Loucy (cell line): ENCODE measurements at regions not wholly inside any gene's neighbourhood (a gene's known extent, or its start where the extent isn't known, plus 50 kb on each side); places are given as distances from the start of the nearest gene placed in this dataset.

ENCODE experiments used
- H2AFZ ChIP-seq: fragments of 200-600 bp; sonication (generic); 2 replicates; pipeline ENCODE4 v1.6.0; 2016; ENCODE audit warnings: antibody characterized with exemption, mild to moderate bottlenecking, low read length, moderate library complexity
- H3F3A ChIP-seq: fragments of 200-600 bp; 2 replicates; pipeline ENCODE4 v1.6.0; 2016; ENCODE audit warnings: antibody characterized with exemption, low read depth, mild to moderate bottlenecking
- H3K27me3 ChIP-seq: fragments of 200-600 bp; sonication (generic); 2 replicates; pipeline ENCODE4 v1.6.1; 2014; ENCODE audit warnings: low read length, mild to moderate bottlenecking; ENCODE audit not compliant: insufficient read depth, poor library complexity, severe bottlenecking
- H3K36me3 ChIP-seq: fragments of 200-600 bp; sonication (generic); 2 replicates; pipeline ENCODE4 v1.6.1; 2016; ENCODE audit warnings: low read length; ENCODE audit not compliant: insufficient read depth
- H3K4me1 ChIP-seq: fragments of 200-600 bp; sonication (generic); 2 replicates; pipeline ENCODE4 v1.5.1; 2014; ENCODE audit warnings: low read length, mild to moderate bottlenecking; ENCODE audit not compliant: insufficient read depth, poor library complexity, severe bottlenecking
- H3K4me2 ChIP-seq: fragments of 200-600 bp; sonication (generic); 2 replicates; pipeline ENCODE4 v1.6.0; 2014; ENCODE audit warnings: antibody characterized with exemption, low read length, low read depth, mild to moderate bottlenecking; ENCODE audit not compliant: poor library complexity, severe bottlenecking
- H3K4me3 ChIP-seq: fragments of 200-600 bp; sonication (generic); 2 replicates; pipeline ENCODE4 v1.5.1; 2014; ENCODE audit warnings: low read length, mild to moderate bottlenecking, mixed read lengths; ENCODE audit not compliant: poor library complexity, severe bottlenecking
- H3K79me2 ChIP-seq: fragments of 200-600 bp; sonication (generic); 2 replicates; pipeline ENCODE4 v1.6.1; 2014; ENCODE audit warnings: low read length; ENCODE audit not compliant: insufficient read depth
- H3K9ac ChIP-seq: fragments of 200-600 bp; sonication (generic); 2 replicates; pipeline ENCODE4 v1.6.0; 2014; ENCODE audit warnings: mild to moderate bottlenecking, low read depth, low read length, moderate library complexity; ENCODE audit not compliant: poor library complexity, severe bottlenecking
- H3K9me2 ChIP-seq: fragments of 200-600 bp; sonication (generic); replicated peaks from 2 replicates; pipeline ENCODE4 v1.6.1; 2016; ENCODE audit warnings: low read depth, low read length, mixed read lengths
- H3K9me3 ChIP-seq: fragments of 200-600 bp; sonication (generic); 2 replicates; pipeline ENCODE4 v1.6.1; 2014; ENCODE audit warnings: mild to moderate bottlenecking, antibody characterized with exemption, low read length, low read depth; ENCODE audit not compliant: insufficient read depth
- H4K20me1 ChIP-seq: fragments of 200-600 bp; sonication (generic); 2 replicates; pipeline ENCODE4 v1.6.0; 2014; ENCODE audit warnings: antibody characterized with exemption, low read length, mild to moderate bottlenecking; ENCODE audit not compliant: insufficient read depth, poor library complexity, severe bottlenecking
- CTCF ChIP-seq: fragments of 200-600 bp; sonication (generic); conservative IDR thresholded peaks from 2 replicates; pipeline ENCODE4 v1.5.1; 2014; ENCODE audit warnings: mild to moderate bottlenecking, antibody characterized with exemption, low read length
- EZH2phosphoT487 ChIP-seq: fragments of 200-600 bp; IDR thresholded peaks from 2 replicates; pipeline ENCODE4 v1.6.1; 2018; ENCODE audit warnings: antibody characterized with exemption, mild to moderate bottlenecking, moderate library complexity, borderline replicate concordance

- Histone ChIP-seq H3K4me3 (no peak overlapping the region), H3K79me2 (no peaks in the 10 kb centered on the region), H3K9me3 (no peaks in the 10 kb centered on the region), H3K27me3 (no peaks in the 10 kb centered on the region), H3K4me2 (no peak overlapping the region), H3K9me2 (no peaks in the 10 kb centered on the region), H2AFZ (no peak overlapping the region), H3K36me3 (no peaks in the 10 kb centered on the region), H4K20me1 (no peaks in the 10 kb centered on the region), H3K4me1 (no peaks in the 10 kb centered on the region), H3K9ac (no peak overlapping the region), H3F3A (no peaks in the 10 kb centered on the region)
- no peak for TF ChIP-seq EZH2phosphoT487
- TF ChIP-seq CTCF, result no peak
These were observed 61.4 kb downstream of the ZXDA start for GRCh38 chrX:57848857-57849256.

GRCh38 chrX:57822818-57823217, 87.4 kb downstream of the ZXDA start:
- H3K36me3 ChIP-seq, result no peaks in the 10 kb centered on the region
- no peaks in the 10 kb centered on the region for H3K4me1 ChIP-seq
- H3F3A ChIP-seq, result no peaks in the 10 kb centered on the region
- no peaks in the 10 kb centered on the region for H3K9me2 ChIP-seq
- H2AFZ ChIP-seq, result no peak overlapping the region
- peak overlapping the region; percentile 63 for H3K4me2 ChIP-seq
- H3K27me3 ChIP-seq, result no peaks in the 10 kb centered on the region
- H3K9me3 ChIP-seq, result no peaks in the 10 kb centered on the region
- H4K20me1 ChIP-seq, result no peaks in the 10 kb centered on the region
- TF ChIP-seq CTCF (no peak), EZH2phosphoT487 (no peak)
- no peak overlapping the region for H3K4me3 ChIP-seq
- H3K79me2 ChIP-seq, result no peaks in the 10 kb centered on the region
- no peak overlapping the region for H3K9ac ChIP-seq

GRCh38 chrX:57822398-57822797, 87.9 kb downstream of the ZXDA start:
- H3K27me3 ChIP-seq, result no peaks in the 10 kb centered on the region
- H3K4me3 ChIP-seq, result peak overlapping the region; percentile 14
- H4K20me1 ChIP-seq, result no peaks in the 10 kb centered on the region
- no peaks in the 10 kb centered on the region for H3K36me3 ChIP-seq
- H3K79me2 ChIP-seq, result no peaks in the 10 kb centered on the region
- no peaks in the 10 kb centered on the region for H3K9me3 ChIP-seq
- TF ChIP-seq CTCF (no peak), EZH2phosphoT487 (no peak)
- H3K9ac ChIP-seq, result no peak overlapping the region
- peak overlapping the region; percentile 64; the same call in 1 of the 2 replicates for H2AFZ ChIP-seq
- peak overlapping the region; percentile 63 for H3K4me2 ChIP-seq
- H3K4me1 ChIP-seq, result no peaks in the 10 kb centered on the region
- no peaks in the 10 kb centered on the region for H3F3A ChIP-seq
- H3K9me2 ChIP-seq, result no peaks in the 10 kb centered on the region
